ENCODE measurements at regions not wholly inside any gene's neighbourhood (a gene's known extent, or its start where the extent isn't known, plus 50 kb on each side); places are given as distances from the start of the nearest gene placed in this dataset.

GRCh38 chr4:17188547-17189400 is 290.3 kb upstream of the LDB2 start:
- no peaks in the 10 kb centered on the region for H3K4me1 ChIP-seq
- no peak for DNase-seq
- no peaks in the 10 kb centered on the region for H3K27me3 ChIP-seq
- no peak for TF ChIP-seq CTCF (IDR thresholded peaks at IDR 0.05)
- no peak for TF ChIP-seq POLR2A (IDR thresholded peaks at IDR 0.05)
- no peak overlapping the region for H3K4me3 ChIP-seq
- H3K36me3 ChIP-seq = no peaks in the 10 kb centered on the region
- no peaks in the 10 kb centered on the region for H3K9me3 ChIP-seq
- H3K27ac ChIP-seq = no peak overlapping the region

GRCh38 chr4:17188125-17188524 is 289.7 kb upstream of the LDB2 start:
- Histone ChIP-seq H3K9me3 (no peaks in the 10 kb centered on the region), H3K4me3 (no peak overlapping the region), H3K27ac (no peak overlapping the region), H3K36me3 (no peaks in the 10 kb centered on the region), H3K27me3 (no peaks in the 10 kb centered on the region), H3K4me1 (no peaks in the 10 kb centered on the region)
- no peak for DNase-seq
- TF ChIP-seq CTCF (IDR thresholded peaks at IDR 0.05) (no peak), POLR2A (IDR thresholded peaks at IDR 0.05) (no peak)

- no peaks in the 10 kb centered on the region for H3K4me1 ChIP-seq
- no peak for DNase-seq
- H3K36me3 ChIP-seq = no peaks in the 10 kb centered on the region
- H3K9me3 ChIP-seq = no peaks in the 10 kb centered on the region
- H3K27ac ChIP-seq = no peak overlapping the region
- TF ChIP-seq POLR2A (IDR thresholded peaks at IDR 0.05) = no peak
- no peak for TF ChIP-seq CTCF (IDR thresholded peaks at IDR 0.05)
- no peak overlapping the region for H3K4me3 ChIP-seq
- no peaks in the 10 kb centered on the region for H3K27me3 ChIP-seq
Measured at GRCh38 chr4:17187003-17187402, 288.6 kb upstream of the LDB2 start.

GRCh38 chr4:17182888-17183287 is 284.4 kb upstream of the LDB2 start:
- Histone ChIP-seq H3K27me3 (no peaks in the 10 kb centered on the region), H3K27ac (no peak overlapping the region), H3K4me1 (no peaks in the 10 kb centered on the region), H3K4me3 (no peak overlapping the region), H3K36me3 (no peaks in the 10 kb centered on the region), H3K9me3 (no peaks in the 10 kb centered on the region)
- no peak for DNase-seq
- TF ChIP-seq POLR2A (IDR thresholded peaks at IDR 0.05) (no peak), CTCF (IDR thresholded peaks at IDR 0.05) (no peak)

- DNase-seq = no peak
- no peaks in the 10 kb centered on the region for H3K27me3 ChIP-seq
- TF ChIP-seq CTCF (IDR thresholded peaks at IDR 0.05) (no peak), POLR2A (IDR thresholded peaks at IDR 0.05) (no peak)
- no peak overlapping the region for H3K27ac ChIP-seq
- H3K4me3 ChIP-seq = no peak overlapping the region
- no peaks in the 10 kb centered on the region for H3K9me3 ChIP-seq
- no peaks in the 10 kb centered on the region for H3K4me1 ChIP-seq
- H3K36me3 ChIP-seq = no peaks in the 10 kb centered on the region
Measured at GRCh38 chr4:17174751-17175150, 276.3 kb upstream of the LDB2 start.
